HG02678 (cell line): ENCODE measurements at regions not wholly inside any gene's neighbourhood (a gene's known extent, or its start where the extent isn't known, plus 50 kb on each side); places are given as distances from the start of the nearest gene placed in this dataset.

Experiments
- ATAC-seq: cut with Tn5 transposase; IDR thresholded peaks from one replicate; pipeline ENCODE4 v1.9.1; 2021; ENCODE audit warnings: mild to moderate bottlenecking, moderate library complexity; ENCODE audit not compliant: unreplicated experiment

GRCh38 chr11:15577519-15577918 lies 462.8 kb downstream of the INSC start:
- ATAC-seq = no peak

- ATAC-seq = no peak
Measured at GRCh38 chr11:15579287-15580001, 464.7 kb downstream of the INSC start.

GRCh38 chr11:15580056-15580774 lies 465.5 kb downstream of the INSC start:
- ATAC-seq = no peak

- ATAC-seq = no peak
Measured at GRCh38 chr11:15580775-15581095, 466.0 kb downstream of the INSC start.

DNA sequence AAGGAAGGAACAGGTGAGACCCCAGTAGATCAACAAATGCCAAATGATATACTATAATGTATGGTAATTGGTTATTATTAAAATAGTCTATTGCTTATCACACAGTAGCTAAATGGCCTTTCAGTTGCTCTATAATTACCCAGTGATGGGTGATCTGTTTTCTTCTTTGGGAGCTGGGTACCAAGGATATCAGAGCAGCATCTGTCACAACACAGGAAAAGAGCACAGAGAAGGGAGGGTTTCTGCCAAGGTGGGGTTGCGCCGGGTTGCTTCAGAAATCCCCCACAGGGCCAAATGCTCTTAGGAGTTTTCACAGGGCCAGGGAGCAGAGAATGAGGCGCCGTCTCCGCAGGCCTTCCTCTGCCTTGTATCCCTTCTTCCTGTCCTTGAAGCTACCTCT lies 469.4 kb downstream of the INSC start:
- ATAC-seq = no peak

GRCh38 chr11:15585602-15586331 lies 471.0 kb downstream of the INSC start:
- no peak for ATAC-seq

GRCh38 chr11:15586741-15587473 lies 472.2 kb downstream of the INSC start:
- ATAC-seq = no peak

DNA sequence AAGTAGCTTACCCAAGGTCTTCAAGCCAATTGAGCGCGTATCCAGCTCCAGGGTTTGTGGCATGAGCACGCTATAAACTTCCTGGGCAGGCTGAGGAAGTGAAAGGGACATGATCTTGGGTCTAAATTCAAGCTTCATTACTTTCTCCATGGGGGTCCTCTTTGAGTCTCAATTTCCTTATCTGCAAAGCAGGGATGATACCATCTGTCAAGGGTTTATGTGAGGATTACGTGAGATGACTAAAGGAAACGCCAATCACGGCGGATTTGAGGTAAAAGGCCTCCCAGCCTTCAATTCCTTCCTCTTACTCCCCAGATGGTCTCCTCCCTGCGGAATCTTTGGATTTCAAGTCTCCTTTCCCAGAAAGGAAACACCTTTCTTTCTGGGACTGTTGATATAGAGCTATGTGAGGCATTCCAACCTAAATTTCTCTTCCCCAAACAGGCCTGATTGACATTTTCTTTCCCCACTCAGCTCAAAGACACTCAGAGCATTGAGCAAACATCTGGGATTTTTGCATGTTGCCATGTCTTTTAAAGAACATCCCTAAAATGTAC lies 474.4 kb downstream of the INSC start:
- no peak for ATAC-seq

- ATAC-seq = no peak
Measured at GRCh38 chr11:15590132-15590531, 475.4 kb downstream of the INSC start.

- no peak for ATAC-seq
Measured at GRCh38 chr11:15591112-15591537, 476.4 kb downstream of the INSC start.

GRCh38 chr11:15594607-15595006 lies 479.9 kb downstream of the INSC start:
- no peak for ATAC-seq

GRCh38 chr11:15599376-15599775 lies 484.7 kb downstream of the INSC start:
- no peak for ATAC-seq

- no peak for ATAC-seq
Measured at GRCh38 chr11:15602047-15602446, 487.3 kb downstream of the INSC start.

GRCh38 chr11:15602785-15603567 lies 488.3 kb downstream of the INSC start:
- no peak for ATAC-seq

- no peak for ATAC-seq
Measured at GRCh38 chr11:15605094-15605493, 490.4 kb downstream of the INSC start.

- ATAC-seq = no peak
Measured at GRCh38 chr11:15607361-15608036, 492.8 kb downstream of the INSC start.

- no peak for ATAC-seq
Measured at GRCh38 chr11:15609445-15609844, 494.7 kb downstream of the INSC start.

DNA sequence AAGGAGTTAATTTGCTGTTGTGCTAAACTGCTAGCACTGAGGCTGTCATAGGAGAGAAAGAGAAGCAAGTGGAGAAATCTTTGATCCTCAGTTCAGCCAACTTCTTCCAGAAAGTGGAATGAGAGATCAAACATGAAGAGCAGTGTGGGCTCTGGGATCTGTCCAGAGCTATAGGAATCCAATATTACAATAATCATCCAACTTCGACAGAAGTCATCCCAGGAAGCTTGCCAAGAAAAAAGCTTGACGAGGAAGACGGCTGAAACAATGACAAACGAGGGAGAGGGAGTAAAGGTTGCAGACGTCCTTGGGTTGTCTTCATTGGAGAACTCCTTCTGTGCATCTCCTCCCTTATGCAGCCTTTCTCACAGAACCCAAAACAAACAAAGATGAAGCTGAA lies 496.2 kb downstream of the INSC start:
- ATAC-seq = no peak

- ATAC-seq = no peak
Measured at GRCh38 chr11:15613251-15613650, 498.5 kb downstream of the INSC start.

DNA sequence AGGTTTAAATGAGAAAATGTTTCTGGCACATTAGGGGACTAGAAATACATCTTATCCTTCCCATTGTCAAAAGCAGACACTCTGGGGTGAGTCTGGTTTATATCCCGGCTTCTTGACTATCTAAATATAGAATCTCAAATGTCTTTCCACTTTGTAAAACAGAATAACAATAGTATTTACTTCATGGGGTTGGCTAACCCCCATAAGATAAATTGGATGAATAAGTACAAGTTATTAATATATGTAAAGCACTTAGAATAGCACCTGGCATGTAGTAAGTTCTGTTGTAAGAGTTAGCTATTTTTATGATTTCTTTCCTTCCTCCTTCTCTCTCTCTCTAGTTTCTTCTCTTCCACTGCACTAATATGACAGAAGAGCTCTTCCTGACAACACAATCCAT lies 499.1 kb downstream of the INSC start:
- ATAC-seq = no peak
